NCI-H1092 (cell line): ENCODE measurements at regions not wholly inside any gene's neighbourhood (a gene's known extent, or its start where the extent isn't known, plus 50 kb on each side); places are given as distances from the start of the nearest gene placed in this dataset.
"Not testable (repeated sequence)": the region's sequence is repeated elsewhere in the genome, so short reads cannot be mapped to it uniquely, and the experiment has no call there.

Source experiments
- DNase-seq: peaks from one replicate; lab custom pipeline; 2025; lab: John Stamatoyannopoulos, UW

DNA sequence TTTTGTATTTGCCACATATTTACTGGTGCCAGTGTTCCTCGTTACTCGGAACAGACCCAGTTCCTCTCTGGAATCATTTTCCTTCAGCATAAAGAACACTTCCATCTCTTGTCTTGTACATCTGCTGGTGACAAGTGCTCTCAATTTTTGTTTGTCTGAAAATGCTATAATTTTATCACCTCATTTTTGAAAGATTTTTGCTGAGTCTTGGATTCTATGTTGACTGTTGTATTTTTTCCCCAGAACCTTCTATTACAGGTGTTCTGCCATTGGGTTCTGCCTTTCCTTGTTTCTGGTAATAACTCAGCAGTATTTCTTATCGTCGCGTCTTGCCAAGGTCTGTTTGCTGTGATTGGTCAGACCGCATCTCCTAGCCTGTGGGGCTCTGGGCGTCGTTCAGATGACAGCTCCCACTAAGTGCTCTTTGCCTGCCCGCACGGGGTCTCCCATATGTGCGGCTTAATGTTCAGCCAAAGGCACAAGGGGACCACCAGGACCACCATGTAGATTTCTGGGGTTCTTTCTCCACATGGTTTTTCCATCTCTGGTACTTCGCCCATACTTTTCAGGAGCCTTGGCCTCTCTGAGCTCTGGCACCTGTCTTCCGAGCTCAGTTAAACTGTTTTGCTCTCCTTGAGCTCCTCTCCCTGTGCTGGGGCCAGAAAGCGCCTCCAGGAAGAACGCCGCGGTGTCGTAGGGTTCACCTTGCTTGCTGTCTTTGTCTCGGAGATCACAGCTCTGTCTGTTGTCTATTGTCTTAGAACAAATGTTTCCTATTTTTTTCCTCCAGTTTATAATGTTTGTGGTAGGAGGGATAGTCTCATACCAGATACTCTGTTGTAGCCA lies 80.0 kb downstream of the METRNL start:
- no peak for DNase-seq

DNA sequence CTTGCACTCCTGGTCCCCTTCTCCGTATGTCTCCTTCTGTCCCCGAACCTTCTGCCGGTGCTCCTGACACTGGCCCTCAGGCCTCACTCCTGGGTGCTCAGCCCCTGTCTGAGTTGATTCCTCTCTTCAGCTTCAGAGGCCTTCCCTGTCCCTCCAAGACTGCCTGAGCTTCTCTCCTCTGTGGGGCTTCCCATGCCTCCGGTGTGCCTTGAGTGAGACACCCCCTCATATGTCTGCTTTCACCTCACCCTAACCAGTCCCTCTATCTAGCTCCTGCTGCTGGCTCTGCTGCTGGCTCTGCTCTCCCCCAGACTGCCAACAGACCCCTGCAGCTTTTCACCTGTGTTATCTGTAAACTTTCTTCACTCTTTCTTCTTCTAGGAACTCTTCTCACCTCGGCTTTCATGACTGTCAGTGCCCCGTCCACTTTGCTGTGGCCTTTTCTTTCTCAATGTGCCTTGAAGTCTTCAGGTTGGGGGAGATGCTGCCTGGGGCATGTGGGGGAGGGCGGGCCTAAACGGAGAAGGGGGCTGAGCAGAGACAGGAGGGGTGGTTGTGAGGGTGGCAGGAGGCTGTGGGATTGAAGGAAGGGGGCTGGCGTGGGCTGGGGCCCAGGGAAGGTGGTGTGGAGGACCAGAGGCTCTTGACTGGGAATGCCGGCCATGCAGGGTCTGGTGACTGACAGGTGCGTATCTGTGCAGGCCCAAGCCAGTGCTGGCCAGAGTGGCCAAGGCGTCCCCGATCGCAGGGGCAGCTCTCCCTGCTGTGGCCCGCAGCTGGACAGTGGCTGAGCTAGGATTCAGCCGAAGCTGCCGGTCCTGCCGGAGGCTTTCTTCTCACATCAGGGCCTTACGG lies 81.3 kb downstream of the METRNL start:
- DNase-seq, result no peak

DNA sequence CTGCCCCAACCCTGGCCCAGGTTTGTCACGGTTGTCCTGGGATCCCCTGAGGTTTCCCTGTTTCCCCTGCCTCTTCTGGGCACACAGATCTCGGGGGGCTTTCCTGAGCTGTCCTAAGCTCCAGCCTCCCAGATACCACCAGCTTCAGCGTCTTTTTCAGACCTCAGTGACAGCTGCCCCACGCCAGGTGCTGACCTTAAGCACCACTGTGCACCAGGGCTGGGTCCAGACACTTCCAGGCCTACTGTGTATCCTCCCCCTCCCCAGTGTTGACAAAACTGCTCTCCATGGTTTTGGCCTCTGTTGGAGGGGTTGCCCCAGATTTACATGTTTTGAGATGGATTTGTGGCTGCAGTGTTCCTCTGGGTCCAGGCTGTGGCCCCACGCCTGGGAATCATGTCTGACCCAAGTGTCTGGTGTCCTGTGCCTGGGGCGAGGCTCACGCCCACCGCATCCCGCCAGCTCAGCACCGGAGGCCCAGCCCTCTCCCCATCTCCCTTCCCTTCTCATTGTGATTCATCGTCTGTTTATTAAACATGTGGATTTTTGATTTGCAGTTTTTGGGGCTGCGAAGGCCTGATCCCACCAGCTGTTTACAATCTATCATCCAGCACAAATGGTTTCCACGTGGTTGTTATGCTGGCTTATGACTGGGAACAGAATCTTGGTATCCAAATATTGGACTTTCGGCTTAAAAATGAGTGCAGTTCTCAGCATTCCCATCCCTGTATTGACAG lies 82.1 kb downstream of the METRNL start:
- no peak for DNase-seq

DNA sequence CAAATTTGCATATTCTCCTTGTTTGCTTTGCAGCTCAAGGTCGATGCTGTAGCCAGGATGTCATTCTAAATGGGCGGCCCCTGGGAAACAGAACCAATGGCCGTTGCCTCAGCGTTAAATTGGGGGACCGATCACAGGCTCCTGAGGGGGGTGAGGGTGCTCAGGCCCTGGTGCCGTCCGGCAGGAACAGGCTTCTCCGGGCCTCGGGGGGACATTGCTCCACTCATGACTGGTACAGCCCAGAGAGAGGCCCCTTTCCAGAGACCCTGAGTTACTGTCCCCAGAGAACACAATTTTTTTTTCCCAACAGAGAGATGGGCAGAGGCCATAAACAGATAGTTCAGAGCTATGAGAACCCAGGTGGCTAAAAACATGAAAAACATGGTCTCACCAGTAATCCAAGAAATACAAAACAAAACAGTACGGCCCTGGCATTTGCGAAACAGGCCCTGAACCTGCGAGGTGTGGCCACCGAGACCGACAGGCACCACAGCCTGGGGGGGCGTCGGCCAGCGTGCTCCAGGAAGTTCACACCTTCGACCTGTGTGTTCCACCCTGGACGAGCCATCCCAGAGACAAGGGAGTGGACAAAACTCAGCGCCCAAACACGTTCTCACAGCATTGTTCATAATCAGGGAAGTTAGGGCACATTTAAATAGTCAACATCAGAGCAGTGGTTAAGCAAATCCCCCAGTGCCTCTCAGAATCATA lies 82.8 kb downstream of the METRNL start:
- DNase-seq, result no peak

DNA sequence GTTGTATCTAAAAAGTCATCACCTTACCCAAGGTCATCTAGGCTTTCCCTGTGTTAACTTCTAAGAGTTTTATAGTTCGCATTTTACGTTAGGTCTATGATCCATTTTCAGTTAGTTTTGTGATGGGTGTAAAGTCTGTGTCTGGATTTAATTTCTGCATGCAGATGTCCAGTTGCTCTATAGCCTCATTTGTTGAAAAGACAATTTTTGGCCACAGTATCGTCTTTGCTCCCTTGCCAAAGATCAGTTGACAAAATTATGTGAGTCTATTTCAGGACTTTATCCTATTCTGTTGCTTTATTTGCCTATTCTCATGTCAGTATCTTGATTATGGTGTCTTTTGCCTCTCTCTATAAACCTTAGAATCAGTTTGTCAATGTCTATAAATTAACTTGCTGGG lies 85.1 kb downstream of the METRNL start:
- no peak for DNase-seq

DNA sequence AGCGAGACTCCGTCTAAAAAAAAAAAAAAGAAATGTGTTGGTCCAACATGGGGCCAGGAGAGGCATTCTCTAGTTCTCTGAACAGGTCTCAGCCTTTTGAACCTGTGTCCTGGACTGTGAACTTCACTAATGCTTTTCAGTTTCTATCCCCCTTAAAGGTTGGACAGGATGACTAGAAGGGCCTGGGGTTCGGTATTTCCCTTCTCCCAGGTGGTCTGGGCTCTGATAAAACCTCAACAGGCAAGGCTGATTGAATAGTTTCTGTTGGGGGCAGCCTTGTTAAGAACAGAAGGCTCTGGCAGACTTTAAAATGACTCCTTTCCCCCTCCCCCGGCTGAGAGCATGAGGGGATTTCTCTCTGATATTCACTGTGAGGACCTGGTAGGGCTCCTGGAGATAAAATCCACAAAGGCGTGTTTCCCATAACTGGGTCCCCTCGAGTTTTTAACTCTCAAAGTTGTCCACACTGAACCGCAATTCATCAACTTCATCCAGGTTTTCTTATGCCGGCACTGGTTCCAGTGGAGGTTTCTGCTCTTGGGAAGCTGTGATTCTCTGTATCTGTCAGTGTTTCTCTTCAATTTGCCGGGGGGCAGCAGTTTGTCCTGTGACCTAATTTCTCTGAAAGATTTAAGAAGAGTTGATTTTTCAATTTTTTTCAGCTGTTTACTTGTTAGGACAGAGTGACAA lies 91.3 kb downstream of the METRNL start:
- no peak for DNase-seq

DNA sequence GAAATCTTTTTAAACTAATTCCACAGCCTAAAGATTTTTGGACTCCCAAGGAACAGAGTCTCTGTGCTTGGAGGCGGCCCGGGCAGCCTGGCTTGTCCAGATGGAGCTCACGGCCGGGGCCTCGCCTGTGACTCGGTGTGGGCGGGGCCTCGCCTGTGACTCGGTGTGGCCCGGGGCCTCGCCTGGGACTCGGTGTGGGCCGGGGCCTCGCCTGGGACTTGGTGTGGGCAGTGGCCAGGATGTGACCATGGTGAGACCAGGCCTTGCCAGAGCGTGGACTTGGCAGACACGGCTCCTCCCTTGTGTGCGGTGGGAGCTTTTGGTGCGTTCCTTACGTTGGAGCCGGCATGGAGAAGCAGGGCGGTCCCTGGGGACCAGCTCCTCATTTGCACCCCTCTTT lies 92.3 kb downstream of the METRNL start:
- no peak for DNase-seq

DNA sequence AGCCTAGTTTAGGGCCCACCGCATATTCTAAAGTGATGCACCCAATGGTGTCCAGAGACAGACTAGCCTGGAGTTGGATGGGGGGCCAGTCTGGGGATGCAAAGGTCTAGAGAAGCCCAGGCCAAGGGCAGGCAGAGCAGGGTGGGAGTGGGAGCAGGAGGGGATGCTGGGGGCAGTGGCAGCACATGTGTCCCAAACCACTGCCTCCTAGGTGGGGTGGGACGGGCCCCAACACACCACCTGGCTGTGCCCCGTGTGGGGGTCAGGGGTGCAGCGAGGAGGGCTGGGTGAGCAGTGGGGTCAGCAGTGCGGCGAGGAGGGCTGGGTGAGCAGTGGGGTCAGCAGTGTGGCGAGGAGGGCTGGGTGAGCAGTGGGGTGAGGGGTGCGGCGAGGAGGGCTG lies 92.7 kb downstream of the METRNL start:
- DNase-seq, result not testable (repeated sequence)

DNA sequence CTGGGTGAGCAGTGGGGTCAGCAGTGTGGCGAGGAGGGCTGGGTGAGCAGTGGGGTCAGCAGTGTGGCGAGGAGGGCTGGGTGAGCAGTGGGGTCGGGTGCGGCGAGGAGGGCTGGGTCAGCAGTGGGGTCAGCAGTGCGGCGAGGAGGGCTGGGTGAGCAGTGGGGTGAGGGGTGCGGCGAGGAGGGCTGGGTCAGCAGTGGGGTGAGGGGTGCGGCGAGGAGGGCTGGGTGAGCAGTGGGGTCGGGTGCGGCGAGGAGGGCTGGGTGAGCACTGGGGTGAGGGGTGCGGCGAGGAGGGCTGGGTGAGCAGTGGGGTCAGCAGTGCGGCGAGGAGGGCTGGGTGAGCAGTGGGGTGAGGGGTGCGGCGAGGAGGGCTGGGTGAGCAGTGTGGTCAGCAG lies 93.2 kb downstream of the METRNL start:
- DNase-seq, result not testable (repeated sequence)

DNA sequence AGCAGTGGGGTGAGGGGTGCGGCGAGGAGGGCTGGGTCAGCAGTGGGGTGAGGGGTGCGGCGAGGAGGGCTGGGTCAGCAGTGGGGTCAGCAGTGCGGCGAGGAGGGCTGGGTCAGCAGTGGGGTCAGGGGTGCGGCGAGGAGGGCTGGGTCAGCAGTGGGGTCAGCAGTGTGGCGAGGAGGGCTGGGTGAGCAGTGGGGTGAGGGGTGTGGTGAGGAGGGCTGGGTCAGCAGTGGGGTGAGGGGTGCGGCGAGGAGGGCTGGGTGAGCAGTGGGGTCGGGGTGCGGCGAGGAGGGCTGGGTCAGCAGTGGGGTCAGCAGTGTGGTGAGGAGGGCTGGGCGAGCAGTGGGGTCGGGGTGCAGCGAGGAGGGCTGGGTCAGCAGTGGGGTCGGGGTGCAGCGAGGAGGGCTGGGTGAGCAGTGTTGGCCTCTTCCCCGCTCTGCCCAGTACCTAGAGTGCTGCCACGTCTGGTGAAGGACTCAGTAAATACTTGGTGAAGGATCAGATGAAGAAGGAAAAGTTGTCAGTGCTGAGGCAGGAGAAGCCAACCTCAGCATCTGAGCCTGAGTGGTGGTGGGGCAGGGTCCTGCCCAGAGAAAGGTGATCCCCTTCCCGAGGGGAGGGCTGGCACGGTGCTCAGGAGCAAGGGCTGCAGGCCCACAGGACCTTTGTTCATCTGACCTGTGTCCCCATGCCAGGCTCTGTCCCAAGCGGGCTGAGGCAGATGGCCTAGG lies 93.9 kb downstream of the METRNL start:
- not testable (repeated sequence) for DNase-seq

DNA sequence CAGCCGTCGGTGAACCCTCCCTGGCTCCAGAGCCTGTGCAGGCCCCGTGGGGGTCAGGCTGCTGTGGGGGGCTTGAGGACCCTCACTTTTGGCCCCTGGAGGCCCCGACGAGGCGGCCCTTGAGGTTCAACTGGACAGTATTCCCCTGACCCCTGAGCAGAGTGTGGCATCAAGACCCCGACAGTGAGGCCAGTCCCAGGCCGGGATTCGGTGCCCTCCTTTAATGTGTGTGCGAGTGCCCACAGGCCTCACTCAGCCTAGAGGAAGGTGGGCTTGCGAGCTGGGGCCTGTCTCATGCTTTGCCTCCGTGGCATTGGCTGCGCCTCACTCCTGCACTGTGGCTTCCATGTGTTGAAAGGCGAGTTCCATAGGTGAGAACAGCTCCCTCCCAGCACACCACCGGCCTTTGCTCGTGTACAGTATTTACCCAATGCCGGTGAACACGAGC lies 94.5 kb downstream of the METRNL start:
- no peak for DNase-seq

DNA sequence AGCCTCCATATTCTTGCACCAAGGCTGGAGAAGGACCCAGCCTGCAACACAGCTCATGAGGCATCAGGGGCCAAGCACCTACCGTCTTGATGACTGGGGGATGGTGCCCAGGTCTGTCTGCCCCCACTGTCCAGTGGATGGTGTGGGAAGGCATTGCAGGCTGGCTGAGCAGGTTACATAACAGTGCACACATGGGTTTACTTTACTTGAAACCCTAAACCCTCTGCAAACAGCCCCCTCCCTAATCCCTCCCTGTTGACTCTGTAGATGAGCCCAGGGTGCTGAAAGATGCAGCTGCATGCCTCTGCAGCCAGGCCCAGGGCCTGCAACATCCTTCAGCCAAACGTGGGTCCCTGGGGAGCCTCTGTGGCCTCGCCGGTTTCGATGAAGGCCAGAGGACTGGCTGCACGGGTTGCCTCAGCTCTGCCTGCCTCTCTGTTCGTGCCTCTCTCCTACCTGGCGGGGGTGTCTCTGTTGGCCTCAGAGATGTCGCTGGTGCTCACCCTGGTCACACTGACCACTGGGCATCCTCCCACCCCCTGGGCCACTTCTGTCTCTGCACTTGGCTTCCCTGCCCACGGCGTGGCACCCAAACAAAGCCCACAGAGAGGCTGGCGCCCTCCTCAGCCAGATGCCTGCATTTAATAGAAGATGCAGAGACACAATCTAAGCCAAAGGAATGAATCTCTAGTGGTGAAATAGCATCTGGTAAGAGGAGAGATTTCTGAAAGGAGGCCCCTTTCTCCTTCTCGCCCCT lies 95.1 kb downstream of the METRNL start:
- no peak for DNase-seq

DNA sequence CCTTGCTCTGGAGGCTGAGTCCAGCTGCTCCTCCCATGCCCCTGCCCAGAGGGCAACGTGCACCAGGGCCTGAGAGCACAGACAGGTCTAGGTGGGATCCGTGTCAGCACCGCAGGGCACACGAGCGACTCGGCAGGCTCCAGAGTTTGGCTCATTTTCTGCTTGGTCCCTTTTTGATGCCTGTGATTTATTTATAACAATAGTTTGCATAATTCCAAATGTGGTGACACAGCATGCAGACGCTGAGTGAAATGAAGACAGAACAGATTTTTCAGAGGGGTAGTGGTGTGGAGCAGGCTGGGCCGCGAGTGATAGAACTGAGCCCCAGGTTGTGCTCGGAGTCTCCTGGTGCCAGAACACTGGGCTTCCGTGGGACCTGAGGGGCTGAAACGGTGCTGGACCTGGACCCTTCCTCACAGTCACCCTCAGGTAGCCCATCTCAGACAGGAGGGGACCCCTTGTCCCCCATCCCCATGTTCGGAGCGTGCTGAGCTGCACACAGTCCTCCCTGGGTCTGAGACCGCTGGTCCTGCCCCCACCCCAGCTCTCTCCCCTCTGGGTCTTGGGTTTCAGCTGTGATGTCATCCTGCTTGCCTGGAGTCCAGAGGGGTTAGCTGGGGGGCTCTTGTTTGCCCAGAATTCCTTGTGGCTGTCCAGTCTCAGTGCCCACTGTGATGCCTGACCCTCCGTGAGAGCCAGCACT lies 95.9 kb downstream of the METRNL start:
- DNase-seq, result no peak

DNA sequence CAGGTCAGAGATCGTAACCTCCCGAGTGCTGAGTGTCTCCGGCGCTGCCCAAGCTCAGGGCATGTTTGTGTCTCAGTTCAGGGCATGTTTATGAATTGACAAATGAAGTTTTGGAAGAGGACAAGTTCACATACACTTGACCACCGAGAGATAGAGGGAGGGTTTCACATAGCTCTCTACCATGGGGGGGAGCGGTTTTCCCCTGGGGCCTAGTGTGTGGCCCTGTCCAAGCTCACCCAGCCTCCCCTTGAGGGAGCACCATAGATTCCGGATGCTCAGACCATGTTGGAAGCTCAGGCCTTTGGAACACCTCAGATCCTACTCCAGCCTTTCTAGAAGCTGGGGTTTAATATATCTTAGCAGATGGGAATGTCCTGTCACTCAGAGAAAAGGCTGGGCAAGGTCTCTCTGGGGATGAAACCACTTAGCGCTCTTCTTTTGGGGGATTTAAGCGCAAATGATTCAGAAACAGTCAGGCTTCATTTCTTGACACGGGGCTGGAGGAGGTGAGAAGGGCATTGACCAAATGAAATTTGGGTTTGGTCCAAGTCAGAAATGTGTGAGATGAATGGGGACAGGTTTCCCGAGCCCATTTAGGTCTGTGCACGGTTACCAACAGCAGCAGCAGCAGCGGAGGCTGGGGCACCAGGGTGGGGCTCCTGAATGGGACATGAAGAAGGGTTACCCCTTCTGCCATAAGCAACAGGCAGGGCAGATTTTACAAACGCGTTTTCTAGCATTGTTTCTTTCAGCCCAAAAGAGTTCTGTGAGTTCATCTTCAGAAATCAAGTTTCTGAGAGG lies 96.6 kb downstream of the METRNL start:
- DNase-seq, result no peak

DNA sequence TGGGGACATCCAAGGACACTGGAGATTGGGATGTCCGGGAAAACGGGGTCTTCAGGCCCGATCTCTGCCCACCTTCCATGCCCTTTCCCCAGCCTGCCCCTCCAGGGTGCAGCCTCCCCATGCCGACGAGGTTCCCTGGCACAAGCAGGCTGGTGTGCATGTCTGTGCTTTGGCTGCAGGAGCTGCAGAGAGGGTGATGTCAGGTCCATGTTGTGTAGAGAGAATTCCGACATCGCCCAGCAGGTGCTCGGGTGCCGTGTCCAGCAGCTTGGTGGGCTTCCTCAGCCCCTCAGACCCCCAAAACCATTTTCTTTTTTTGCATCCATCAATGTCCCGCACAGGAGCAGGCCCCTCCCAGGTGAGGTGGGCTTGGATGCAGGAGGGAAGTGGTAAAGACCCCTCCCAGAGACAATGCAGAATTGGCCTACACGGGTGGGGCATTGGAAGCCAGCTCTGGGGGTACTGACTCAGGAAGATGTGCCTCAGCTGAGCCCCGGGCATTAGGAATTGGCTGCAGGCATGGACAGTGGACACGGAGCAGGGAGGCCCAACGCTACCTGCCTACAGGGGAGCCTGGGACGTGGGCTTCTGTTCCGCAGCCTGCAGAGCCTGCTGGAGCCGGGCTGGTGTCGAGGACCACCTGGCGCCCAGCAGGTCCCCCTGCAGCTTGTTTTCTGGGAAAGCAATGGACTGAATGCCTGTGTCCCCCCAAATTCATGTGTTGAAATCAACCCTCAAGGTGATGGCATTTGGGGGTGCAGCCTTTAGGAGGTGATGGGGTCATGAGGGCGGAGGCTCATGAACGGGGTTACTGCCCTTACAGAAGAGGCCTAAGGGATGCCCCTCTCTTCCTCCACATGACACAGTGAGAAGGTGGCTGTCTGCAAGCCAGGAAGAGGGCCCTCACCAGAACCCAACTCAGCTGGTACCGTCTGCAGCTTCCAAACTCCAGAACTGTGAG lies 97.5 kb downstream of the METRNL start:
- no peak for DNase-seq

DNA sequence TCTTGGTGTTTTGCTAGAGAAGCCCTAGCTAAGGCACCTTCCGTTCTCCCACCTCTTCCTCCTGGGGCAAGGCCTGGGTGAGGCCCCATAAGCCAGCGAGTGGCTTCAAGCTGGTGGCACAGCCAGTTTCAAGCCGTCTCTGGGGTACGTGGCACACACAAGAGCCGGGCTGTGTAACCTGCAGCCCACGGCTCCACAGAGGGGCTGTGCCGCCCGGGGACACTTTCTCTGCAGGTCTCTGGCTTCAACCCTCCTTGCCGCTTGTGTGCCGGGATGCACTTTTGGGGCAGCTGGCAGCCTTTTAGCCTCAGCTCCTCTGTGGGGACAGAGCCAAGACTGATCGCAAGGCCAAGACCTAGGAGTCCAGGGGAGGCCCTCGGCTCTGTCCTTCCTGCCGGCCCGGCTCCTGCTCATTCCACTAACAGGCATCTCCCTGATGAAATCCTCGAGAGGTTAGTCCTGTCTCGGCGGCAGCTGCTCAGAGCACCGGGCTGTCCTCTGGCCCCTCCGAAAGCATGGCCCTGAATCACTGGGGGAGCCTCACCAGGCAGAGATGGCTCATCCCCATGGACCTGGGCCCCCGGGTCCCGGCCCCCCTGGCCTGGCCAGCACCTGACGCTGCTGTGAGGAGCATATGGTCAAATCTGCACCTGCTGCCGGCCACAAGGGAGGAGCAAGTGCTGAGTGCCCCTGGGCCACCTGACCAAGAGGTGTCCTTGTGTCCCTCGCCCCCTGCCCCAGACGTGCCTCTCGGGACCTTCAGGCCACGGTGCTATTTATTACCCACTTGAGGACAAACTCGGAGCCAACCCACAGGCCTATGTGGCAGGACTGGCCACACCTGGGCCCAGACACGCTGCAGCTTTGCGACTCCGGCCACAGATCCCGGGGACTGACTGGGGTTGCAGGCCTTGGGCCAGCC lies 98.5 kb downstream of the METRNL start:
- no peak for DNase-seq
